Iris pigment epithelial cell (primary cell): ENCODE measurements at regions not wholly inside any gene's neighbourhood (a gene's known extent, or its start where the extent isn't known, plus 50 kb on each side); places are given as distances from the start of the nearest gene placed in this dataset.

ENCODE experiments used
- DNase-seq: peaks from one replicate; pipeline ENCODE4 v3.0.0-alpha.2; 2011; ENCODE audit warnings: low read depth

DNA sequence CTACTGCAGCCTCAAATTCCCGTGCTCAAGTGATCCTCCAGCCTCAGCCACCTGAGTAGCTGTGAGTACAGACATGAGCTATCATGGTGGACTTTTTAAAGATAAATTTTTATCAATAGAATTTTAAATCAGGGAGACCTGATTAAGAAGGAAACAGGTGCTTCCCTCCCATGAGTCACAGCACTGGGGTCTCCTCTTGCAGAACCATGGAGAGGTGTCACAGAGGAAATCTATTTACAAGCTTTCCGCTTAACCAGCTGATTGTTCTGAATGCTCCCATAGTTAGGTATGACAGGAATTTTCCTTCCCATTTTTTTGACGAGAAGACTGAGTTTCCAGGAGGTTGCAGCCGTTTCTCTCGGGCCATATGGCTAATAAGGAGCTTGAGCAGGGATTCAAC, 516.1 kb downstream of the MIAT start:
- no peak for DNase-seq

DNA sequence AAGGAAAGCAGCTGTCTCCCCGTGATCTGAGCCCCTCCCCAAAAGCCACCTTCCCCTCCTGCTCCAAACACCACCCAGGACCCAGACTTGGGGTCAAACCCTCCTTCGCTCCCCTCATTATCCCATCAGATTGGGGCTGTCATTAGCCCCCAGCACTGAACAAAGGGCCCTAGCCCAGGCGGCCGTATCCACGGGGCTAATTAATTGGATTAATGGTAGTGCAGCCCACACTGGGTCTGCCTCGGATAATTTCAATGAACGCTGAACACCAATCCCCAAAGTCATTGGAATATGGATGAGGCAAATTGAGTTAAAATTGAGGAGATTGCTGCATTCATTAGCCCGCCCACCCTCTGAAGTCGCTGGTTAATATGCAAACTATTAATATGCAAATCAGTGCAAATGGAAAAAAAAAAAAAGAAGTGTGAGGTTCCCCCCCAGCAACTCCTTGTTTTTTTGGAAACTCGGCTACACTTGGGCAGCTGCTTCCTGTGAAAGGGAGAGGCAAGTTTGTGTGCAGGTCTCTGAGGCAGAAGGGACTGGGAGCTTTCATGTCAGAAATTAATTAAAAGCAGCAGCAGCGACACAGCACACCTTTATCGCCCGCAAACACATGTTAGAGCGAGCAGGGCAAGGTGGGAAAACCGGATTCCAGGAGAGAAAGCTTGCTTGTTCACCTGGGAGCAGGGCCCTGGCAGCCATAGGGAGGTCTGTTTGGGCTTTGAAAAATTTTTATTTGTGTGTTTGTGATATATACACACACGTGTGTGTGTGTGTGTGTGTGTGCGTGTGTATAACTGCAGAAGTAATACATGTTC, 517.8 kb downstream of the MIAT start:
- no peak for DNase-seq

DNA sequence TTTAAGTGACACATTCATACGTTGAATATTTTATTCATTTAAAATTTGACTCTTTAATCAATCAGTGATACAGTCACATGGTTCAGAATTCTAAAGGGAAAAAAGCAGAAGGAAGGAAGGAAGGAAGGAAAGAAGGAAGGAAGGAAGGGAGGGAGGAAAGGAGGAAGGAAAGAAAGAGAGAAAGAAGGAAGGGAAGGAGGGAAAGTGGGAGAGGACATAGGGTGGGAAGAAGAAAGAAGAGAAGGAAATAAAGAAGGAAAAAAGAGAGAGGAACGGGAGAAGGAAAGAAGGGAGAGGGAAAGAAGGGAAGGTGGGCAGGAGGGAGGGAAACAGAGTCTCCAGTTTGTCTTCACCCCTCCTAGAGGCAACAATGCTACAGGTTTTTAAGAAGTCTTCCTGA, 518.6 kb downstream of the MIAT start:
- no peak for DNase-seq

DNA sequence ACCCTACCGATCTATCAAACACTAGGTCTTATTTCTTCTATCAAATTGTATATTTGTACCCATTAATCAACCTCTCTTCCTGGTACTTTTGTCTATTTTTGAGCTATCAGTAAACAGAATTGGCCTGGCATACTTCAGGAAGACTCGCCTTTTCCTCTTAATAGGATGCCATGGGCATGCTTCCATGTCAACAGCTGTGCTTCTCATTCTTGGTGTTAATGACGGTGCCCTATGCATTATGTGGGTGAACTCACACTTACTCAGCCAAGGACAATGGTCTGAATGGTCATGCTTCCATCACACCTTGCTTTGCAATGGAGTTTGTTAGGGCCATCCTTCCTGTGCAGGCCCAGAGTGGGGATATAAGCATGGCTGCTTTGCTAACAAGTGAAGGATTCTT, 521.8 kb downstream of the MIAT start:
- DNase-seq, result no peak

DNA sequence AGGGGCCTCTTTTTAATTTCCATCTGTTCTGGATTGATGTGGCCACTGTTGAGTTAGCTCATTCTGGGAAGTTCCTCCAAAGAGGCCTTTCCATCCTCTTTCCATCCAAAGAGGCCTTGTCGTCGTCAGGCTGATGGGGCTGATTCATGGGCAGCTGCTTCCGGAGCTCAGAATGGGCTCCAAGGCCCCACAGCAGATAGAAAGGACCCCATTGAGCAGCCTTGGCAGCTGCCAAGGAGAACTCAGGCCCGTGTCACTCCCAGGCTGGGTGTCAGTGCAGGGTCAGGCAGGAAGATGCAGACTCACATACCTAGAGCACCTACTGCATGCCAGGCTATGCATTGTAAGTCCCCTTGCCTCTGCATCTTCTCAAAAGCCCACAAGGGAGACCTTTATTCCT, 524.1 kb downstream of the MIAT start:
- DNase-seq, result no peak

DNA sequence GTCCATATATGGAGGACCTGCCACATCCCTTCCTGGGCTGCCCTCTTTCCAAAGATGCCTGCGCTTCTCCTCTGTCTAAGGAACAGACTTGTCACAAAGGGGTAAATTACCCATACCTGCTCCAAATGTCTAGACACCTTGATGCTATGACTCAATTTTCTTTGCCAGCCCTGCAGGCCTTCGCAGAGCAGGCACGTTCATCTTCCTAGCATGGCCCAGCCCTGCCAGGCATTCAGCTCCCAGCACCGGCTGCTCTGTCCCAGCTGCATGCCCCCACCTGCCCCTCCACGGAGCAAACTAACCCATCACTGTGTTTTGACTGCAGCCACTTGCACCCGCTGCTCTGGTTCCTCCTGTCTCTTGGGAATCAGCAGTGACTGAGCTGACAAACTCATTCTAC, 526.1 kb downstream of the MIAT start:
- DNase-seq, result no peak

DNA sequence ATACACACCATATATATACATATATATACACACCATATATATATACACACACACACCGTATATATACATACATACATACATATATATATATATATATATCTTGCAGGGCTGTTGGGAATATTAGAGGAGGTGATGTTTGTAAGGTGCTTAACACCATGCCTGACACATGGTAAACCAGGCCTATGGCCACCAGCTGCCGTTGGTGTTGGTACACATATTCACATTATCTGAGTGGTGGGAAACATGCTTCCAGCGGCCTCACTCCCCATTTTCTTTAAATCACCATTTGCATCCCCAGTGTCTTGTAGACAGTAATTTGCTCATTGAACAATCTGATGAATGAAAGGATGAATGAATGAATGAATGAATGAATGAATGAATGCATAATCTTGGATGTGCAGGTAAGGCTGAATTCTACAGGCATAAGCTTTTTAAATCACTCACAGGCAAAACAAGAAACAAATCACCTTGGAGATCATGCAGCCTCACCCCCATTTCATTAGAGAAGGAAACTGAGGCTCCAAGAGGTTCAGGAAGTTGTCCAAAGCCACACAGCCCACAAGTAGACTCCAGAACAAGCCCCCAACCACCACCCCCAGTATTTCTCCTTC, 527.8 kb downstream of the MIAT start:
- DNase-seq, result no peak

DNA sequence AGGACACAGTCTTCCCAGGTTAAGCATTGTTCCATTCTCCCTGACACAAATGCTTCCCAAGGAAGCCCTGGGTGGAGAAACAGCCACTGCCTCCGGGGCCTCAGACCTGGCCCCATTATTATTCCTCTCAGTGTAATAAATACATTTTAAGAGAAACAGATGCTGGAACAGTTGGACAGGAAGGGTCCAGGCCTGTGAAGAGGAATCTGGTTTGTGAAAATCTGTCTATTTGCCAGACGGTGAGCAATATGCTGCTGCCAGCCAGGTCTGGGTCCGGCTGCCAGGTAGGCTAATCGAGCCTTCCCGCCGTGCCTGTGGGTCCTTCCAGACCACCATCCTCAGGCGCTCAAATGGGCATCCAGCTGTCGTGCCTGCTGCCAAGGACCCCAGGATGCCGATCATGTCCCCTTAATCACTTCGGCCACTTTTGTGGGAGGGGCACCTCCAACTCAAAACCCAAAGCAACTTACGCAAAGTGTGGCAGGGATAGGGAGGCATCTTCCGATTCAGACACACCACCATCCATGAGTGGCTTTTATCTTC, 528.4 kb downstream of the MIAT start:
- no peak for DNase-seq

DNA sequence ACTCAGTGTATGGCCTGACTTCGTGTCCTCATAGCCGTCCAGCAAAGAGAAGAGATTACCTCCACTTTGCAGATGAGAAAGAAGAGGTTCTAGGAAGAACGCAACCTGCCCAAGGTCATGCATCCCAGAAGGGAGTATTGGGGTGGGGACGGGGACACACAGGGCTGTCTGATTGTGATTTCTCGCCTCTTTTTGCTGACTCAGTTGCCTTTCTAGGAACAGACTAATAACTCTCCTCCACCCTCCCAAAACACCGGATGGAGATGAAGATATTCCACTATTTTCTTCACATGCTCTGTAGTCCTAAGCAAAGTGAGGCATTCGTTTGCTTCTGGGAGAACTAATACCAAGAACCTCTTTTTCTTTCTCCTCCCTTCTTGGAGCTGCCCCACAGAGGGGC, 529.3 kb downstream of the MIAT start:
- DNase-seq, result no peak

DNA sequence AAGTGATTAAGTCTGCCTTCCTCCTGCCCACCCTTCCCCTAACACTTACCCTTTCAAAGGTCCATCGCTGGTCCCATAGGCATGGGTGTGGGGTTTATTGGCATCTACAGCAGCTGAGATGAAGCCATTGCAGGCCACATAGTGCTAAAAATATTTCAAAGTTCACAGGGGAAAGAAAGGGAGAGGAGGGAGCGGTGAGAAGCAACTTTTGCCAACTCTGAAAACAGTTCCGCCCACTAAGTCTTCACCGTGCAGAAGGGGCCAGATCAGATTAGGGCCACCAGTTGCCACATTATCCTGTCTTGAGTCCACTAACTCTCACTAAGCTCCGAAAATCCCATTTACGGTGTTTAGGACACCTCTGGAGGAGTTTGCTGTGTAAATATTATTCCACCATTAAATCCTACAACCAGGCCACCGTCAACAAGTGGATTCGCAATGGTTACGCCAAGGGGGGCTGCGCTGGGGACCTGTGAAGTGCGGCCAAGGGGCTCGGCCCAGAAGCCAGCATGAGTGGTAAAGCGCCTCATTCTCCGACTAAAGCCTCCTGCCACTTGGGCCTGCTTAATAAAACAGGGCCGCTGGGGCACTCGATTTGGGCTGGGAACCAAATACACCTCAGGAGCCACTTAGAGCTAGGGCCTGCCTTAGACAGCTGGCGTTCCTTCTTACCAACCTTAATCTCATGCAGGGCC, 534.9 kb downstream of the MIAT start:
- no peak for DNase-seq

DNA sequence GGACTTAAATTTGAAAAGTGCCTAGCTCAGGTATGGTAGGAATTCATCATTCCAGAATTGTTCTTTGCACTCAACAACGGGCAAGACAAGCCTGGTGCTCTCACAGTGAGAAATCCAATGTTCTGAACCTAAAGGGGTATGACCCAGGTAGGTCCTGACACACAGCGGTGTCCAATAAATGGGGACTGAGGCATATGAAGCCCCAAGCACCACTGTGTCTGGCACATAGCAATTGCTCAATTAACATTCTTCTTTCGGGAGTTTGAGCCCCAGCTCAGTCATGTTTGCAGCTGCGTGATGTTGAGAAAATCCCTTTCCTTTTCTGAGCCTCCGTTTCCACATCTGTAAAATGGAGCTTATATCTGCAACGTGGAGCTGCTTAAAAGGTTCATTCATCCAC, 535.8 kb downstream of the MIAT start:
- no peak for DNase-seq

DNA sequence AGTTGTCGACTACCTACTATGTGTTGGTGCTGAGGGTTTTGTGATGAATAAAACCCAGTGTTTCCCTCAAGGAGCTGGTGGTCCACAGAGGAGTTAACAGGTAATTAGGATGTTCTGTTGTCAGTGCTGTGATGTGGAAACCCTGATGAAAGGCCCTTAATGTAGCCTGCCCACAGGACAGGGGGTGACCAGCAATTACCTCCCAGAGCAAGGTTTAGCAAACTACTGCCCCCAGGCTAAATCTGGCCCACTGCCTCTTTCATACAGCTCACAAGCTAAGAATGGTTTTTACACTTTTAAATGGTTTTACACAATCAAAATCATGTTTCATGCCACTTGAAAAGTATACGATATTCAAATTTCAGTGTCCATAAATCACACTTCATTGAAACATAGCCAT, 536.2 kb downstream of the MIAT start:
- DNase-seq, result no peak

DNA sequence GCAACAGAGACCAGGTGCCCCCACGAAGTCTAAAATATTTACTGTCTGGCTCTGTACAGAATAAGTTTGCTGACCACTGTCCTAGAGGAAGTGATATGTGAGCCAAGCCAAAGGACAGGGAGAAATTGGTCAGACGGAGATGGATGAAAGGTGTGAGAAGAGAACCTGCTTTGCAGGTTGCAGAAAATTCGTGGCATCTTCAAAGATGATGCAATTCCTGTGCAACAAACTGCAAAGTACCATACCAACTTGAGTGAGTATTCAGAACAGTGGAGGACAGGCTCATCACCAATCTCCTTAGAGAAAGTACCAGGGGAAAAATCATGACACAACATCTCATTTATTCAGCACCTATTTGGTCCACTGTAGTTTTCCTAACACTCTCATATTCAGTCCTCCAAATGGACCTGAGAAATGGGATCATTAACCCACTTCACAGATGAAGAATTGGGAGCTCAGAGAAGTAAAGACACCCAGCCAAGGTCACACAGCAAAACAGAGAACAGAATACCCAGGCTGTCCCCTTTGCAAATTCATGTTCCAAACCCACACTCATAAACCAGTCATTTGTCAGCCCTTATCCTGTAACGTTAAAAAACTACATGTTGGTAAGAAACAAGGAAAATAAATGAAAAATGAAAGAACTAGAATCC, 536.8 kb downstream of the MIAT start:
- no peak for DNase-seq

DNA sequence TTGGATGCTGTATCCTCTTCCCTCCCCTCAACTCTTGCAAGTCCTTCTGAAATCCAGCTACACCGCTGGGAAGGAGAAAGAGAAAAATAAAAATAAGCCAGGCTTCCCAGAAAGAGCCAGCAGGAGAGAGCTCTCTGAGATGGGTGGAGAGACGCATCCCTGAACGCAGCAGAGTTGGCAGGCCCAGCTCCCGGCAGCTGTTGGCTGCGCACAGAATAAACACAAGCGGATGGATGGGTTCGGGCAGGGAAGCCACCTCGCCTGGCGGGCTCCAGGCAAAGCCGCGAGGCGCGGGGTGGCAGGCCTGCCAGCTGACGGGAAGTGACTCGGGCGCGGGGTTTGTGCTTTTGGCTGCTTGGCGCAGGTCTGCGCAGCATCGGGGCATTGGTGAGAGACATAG, 537.7 kb downstream of the MIAT start:
- DNase-seq, result no peak

DNA sequence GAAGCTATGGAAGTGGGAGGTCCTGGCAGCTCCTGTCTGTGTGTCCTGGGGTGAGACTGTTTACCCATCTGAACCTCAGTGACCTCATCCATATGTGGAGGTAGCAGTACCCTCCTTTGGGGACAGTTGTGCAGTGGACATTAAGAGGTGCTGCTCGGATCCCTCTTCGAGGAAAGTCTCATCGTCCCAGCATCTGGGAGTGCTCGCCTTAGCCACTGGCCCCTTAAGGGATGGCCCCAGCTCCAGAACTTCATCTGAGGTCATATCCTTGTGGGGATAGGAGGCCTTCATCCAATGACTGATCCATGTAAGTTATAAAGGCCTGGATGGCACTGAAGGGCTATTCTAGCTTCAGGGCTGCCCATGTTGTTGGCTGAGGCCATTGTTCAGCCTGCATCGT, 538.1 kb downstream of the MIAT start:
- DNase-seq, result no peak

DNA sequence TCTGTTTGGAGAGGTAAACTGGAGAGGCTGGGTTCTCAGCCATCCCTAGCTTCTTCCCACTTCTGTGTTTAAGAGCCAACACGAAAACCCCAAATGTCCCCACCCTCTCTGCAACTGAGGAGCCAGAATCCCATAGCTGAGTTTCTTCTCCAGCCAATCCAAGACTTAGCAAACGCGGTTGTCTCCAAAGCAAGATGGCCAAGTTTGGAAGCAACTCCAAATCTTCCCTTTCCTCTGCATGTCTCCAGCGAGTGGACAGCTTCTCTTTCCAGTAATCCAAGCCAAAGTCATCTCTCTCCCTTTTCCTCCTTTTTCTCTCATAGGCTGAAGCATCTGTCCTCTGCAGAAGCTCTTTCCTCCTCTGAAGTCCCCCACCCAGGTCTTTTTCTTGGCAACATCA, 539.2 kb downstream of the MIAT start:
- no peak for DNase-seq

DNA sequence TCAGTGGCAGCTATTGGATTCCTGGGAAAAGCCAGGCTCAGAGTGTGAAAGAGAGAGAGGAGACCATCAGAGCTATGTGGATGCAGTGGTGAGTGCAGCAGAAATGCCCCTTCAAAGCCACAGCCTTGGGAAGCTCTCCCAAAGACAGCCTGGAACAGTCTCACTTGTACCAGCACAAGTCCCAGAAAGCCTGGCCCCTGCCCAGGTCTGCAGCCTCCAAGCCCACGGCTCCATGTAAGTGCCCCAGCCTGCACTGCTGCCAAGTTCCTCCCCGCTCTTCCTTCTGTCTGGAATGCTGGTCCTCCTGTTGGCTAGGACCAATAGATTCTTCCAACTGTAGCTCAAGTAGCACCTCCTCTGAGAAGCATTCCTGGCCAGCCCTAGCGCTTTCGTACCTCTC, 539.7 kb downstream of the MIAT start:
- no peak for DNase-seq

DNA sequence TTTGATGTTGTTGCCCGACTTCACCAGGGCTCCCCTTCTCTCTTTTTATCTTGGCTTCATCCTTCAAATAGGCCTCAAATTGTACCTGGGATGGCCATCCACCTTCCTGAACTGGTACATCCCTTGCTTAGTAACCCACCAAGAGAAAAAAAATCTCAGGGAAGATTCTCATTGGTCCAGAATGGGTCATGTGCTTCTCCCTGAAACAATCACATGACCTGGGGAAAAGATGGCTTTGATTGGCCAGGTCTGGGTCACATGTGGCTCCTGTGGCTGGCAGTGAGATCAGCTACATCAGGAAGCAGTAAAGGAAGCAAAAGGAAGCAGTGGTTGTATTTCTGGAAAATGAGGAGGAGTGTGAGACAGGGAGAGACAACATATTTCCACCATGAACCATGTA, 540.2 kb downstream of the MIAT start:
- DNase-seq, result no peak

DNA sequence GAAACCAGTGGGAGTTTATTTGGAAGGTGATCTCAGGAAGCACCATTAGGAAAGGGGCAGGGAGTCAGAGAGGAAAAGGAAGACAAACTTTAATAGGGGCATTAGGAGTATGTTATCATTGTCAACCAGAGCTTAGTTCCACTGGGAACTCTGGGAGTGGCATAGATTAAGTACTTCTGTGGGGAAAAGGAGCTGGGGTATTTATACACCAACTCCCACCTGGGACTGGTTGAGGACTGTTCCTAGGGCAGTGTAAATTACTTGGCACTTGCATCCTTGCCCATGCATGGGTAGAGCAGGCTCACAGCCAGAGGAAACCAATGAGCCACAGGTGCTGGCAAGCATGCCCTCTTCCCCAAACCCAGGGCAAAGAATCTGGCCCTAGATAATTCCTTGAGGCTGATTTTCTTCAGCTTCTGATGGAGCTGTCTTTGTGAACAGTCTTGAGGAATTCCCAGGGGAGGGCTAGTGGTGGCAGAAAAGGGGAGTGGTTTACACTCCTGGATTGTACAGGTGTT, 541.2 kb downstream of the MIAT start:
- no peak for DNase-seq

DNA sequence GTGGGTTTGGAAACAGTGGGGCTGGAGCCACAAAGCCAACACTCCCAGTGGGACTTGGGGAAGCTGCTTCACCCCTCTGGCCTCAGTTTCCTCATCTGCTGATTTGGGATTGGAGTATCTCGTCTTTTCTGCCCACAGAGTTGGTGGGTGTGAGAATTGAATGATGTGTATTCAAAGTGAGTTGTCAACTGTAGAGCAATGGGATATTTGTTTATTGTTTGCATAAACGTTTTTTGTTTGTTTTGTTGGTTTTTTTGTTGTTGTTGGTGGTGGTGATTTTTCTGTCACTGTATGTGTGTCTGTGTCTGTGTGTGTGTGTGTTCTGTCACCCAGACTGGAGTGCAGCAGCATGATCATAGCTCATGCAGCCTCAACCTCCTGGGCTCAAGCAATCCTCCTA, 542.0 kb downstream of the MIAT start:
- no peak for DNase-seq

DNA sequence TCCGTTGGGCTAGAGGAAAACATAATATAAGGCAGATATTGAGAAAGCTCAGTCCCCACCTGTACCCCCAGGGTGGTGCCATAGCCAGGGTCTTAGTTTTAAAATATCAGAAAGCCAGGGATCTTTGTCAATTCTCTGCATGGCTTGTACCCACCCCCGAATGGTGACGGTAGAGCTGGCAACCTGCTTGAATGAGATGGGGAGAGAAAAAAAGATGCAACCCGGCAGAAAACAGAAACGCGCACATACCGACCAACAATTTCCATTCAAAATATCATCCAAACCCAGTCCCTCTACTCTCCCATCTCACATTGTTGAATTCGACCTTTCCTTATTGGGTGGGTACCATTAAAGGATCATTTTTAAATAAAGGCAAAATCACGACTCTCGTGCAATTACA, 543.9 kb downstream of the MIAT start:
- no peak for DNase-seq

DNA sequence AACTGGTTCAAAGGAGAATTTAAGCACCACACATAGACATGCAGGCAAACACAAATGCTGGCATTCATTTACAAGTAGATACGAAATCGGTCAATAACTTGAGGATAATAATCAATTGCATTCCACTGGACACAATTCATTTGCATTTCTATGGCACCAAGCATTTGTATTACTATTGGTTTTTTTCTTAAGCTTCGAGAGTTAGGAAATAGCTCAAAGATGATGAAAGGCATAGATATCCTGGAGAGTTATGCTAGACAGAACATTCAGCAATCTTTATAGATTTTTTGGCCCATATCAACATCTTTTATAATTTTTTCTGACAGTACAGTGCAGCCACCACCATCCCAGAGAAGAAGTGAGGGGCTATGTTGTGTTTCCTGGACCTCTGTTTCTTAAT, 544.4 kb downstream of the MIAT start:
- peak; percentile 42 for DNase-seq
